IPS DF 4.7 (cell line): ENCODE measurements at regions not wholly inside any gene's neighbourhood (a gene's known extent, or its start where the extent isn't known, plus 50 kb on each side); places are given as distances from the start of the nearest gene placed in this dataset.
"Not testable (repeated sequence)": the region's sequence is repeated elsewhere in the genome, so short reads cannot be mapped to it uniquely, and the experiment has no call there.

Experiments
- DNase-seq: peaks from one replicate; pipeline ENCODE4 v3.0.0-alpha.2; 2013; ENCODE audit warnings: low spot score; ENCODE audit errors: extremely low read depth

DNA sequence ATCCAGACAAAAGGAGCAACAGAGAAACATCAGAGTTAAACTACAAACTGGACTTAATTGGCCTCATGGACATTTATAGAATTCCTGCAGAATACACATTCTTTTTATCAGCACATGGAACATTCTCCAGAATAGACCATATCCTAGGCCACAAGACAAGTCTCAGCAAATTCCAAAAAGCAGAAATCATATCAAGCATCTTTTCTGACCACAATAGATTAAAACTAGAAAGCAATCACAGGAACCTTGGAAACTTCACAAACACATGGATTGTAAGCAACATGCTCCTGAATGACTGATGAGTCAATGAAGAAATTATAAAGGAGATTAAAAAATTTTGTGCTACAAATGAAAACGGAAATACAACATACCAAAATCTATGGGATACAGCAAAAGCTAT is 526.7 kb downstream of the PCDH7 start:
- DNase-seq = no peak

DNA sequence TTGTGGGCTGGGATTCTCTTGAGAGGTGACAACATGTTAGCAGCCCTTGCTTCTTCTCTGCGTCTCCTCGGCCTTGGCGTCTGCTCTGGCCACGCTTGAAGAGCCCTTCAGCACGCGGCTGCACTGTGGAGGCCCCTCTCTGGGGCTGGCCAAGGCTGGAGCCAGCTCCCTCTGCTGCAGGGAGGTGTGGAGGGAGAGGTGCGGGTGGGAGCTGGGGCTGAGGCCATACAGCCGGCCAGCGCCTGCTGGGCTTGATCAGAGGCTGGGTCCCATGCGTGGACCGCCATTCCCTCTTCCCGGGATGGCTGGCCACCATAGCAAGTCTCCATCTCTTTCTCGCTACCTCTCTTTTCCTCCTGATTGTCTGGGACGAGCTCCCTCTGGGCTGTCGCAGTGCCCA is 539.0 kb downstream of the PCDH7 start:
- no peak for DNase-seq

DNA sequence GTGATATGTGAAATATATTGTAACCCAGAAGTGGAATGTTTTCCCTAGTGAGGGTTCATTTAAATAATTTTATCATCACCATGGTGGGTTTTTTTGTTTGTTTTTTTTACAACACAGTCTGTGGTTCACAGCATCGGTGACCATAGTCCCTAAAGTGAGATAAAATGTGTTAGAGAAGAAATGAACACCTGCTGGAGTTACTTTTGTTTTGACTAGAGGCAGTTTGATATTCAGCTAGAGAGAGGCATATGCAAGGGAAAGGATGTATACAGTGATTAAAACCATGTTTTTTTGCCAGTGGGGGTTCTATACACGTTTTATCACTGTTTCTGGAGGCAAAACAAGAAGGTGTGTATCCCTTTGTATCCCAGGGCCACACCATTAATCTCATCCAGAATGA is 541.5 kb downstream of the PCDH7 start:
- DNase-seq = no peak

DNA sequence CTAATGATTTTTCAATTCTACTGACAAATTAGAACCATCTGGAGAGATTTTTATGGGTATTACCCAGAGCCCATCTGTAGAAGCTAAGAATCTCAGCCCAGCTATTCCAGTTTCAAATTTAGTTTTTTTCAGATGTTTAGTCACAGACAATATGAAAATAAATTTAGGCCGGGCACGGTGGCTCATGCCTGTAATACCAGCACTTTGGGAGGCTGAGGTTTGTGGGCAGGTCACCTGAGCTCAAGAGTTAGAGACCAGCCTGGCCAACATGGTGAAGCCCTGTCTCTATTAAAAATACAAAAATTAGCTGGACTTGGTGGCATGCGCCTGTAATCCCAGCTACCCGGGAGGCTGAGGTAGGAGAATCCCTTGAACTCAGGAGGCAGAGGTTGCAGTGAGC is 545.9 kb downstream of the PCDH7 start:
- not testable (repeated sequence) for DNase-seq

DNA sequence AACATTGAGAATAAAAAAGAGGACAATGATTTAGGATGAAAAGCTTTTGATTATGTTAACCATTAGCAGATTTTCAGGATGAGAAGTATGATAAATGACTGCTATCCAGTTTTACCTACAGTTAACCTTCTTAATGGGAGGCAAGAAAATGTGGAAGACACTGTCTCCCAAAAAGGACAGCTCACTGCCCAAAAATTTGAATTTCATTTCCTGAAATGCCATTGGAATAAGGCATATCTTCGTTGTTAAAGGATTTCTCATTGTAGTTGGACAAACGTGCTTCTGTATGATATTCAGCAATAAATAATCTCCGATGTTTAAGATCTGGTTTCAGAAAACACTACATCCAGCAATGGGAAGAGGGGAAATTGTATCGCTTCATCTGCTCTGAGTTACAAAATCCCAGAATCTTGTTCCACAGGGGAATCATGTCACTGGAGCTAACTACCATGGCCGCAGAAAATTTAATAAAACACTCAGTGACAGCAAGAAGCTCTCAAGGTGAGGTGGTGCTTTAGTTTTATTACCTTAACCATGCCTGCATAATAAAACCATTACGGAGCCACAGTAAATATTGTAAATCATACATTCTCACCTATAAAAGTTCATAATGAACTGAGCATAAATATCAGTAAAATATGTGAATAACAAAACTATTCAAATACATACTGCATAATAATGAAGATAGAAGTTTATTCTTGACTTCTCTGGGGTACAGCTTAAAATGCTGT is 552.3 kb downstream of the PCDH7 start:
- no peak for DNase-seq

DNA sequence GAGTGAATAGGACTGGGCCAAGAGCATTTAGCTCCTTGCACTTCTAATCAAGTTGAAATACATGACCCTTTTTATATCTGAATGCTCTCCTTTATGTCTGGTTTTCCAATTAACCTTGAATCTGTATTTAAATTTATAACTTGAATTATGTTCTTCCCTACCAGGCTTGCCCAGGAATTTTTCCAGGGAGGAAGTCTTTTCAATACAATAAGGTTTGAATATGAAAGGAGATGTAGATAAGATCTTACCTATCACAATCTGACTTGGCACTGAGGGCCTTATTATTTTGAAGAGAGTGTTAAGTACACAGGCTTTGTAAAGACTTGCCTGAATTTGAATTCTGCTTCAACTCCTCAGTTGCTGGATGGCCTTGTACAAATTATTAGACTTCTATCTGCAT is 555.7 kb downstream of the PCDH7 start:
- no peak for DNase-seq

DNA sequence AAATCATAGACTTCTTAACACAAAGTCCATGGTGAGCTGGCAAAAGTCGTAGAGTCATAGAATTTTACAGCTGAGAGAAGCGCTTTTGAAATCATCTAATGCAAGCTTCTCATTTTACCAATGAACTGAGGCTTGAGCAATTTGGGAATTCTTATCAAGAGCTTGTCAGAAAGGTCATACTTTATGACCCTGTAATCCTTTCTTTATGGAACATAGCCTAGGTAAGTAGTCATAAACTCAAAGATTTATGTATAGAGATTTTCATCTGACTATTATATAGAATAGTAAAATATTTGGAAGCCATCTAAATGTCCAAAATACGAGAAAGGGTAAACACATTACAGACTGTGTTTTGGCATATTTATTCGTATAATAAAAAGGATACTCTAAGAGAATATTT is 563.5 kb downstream of the PCDH7 start:
- DNase-seq = no peak

DNA sequence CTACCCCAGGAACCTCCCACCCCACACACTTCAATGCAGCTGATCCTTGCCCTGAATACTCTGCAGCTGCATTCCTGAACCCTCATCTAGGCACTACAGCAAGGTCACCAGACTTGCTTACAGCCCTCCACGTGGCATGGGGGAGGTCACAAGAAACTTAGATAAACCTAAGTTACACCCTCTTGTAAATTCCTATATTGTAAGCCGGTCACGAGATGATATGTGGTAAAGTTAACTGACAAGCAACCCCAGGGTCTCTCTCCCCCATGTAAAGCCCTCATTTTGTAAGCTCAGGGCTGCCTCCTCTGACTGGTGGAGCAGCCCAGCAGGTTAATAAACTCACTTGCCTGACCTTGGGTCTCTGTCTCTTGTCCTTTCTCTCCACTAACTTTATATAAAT is 570.7 kb downstream of the PCDH7 start:
- no peak for DNase-seq

DNA sequence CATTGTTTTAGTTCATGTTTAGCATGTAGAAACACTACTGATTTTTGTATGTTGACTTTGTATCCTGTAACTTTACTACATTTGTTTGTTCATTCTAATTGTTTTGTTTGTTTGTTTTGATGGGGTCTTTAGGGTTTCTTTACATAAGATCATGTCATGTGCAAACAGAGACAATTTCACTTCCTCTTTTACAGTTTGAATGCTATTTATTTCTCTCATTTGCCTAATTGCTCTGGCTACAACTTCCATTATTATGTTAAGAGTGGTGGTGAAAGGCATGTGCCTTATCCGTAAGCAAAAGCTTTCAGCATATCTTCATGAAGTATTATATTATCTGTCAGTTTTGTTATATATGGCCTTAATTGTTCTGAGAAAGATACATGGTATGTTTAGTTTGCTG is 571.1 kb downstream of the PCDH7 start:
- no peak for DNase-seq

DNA sequence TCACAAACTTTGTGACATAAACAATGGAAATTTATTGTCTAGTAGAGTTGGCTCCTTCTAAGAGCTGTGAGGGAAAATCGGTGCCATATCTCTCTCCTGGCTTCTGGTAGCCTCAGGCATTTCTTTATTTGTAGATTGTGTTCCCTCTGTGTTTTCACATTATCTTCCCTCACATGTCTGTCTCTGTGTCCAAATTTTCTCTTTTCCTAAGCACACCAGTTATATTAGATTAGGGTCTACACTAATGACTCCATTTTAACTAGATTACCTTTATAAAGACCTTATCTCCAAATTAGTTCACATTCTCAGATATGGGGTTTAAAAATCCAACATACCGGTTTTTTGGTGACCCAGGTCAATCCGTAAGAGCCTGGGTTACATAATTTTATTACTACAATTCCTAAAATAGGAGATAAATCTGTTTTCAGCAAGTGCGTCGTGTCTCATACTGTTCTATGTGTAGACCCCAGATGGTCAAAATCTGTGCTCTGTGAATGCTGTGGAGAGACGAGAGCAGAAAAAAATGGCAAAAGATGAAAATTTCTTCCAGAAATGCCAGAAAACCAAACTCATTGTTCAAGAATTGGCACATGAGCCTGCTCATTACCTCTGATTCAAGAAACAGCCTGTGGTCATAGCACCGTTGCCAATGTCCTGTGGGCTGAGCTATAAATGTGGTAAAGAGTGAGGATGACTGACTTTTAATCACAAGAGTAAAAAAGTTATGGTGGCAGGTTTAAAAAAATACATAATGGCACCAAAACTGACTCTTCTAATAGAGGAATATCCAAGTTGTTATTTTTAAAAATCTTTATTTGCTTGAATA is 574.7 kb downstream of the PCDH7 start:
- DNase-seq = no peak

DNA sequence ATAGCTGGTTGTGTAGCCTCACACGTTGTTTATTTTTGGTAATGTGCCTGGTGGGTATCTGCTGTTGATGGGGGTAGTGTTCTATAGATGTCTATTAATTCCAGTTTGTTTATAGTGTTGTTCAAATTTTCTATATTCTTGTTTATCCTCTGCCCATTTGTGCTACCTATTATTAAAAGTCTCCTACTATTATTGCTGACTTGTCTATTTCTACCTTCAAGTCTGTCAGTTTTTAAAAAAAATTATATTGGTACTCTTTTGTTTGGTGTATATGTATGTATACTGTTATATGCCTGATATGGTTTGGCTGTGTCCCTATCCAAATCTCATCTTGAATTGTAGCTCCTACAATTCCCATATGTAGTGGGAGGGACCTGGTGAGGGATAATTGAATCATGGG is 578.6 kb downstream of the PCDH7 start:
- no peak for DNase-seq

DNA sequence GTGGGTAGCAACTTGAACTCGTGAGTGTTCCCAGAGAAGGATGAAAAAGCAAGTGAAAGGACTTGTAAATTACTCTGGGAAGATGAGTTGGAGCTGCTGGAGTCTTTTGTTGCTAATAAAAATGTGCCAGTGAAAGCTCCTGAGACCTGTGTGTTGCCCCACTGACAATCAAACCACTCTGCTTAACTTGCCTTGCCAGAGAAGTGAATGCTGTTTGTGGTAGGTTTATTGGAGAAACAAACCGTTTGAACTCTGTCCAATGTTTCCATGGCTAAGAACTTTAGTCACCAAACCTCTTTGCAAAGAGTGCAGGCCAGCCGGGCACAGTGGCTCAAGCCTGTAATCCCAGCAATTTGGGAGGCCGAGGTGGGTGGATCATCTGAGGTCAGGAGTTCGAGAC is 586.9 kb downstream of the PCDH7 start:
- DNase-seq = no peak

DNA sequence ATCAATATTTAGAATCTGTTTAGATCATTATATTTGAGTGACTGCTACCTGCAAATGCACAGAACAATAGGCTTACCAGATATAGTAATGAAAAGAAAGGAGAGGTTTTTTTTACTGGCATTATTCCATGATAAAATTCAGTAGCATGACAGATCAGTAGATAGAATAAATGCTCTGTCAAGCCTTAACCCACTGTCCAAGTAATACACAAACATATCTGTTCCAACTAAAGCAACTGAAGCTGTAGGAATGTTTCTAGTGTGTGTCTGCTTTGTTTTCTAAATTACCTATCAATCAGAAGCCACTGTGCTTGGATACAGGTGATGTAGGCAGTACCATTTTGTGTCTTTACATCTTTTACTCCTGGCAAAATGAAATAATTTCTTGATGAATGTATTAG is 604.6 kb downstream of the PCDH7 start:
- DNase-seq = no peak

DNA sequence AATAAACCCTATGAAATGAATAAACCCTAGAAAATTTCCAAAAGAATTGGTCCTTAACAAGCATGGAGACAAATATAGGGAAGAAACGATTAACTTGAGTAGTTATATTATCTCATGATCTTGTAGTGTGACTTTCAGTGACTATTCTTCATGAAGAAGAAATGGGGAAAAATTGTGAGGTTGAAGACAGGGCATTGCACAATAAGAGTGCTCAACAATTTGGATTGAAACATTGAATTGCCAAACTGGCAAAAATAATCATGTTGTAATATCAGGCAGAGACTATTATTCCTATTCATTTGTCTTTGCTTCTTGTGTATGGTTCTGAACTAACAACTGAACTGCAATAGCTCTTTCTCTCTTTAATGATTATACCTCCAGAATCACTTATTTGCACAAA is 605.1 kb downstream of the PCDH7 start:
- no peak for DNase-seq

DNA sequence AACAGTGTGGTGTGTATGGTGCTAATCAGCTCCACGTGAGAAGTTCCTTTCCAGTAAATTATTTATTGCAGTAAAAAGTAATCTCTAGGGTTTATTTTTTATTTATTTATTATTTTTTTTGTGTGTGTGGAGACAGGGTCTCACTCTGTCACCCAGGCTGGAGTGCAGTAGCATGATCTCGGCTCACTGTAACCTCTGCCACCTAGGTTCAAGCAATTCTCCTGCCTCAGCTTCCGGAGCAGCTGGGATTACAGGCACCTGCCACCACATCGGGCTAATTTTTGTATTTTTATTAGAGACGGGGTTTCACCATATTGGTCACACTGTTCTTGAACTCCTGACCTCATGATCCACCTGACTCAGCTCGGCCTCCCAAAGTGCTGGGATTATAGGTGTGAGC is 606.9 kb downstream of the PCDH7 start:
- DNase-seq = no peak

DNA sequence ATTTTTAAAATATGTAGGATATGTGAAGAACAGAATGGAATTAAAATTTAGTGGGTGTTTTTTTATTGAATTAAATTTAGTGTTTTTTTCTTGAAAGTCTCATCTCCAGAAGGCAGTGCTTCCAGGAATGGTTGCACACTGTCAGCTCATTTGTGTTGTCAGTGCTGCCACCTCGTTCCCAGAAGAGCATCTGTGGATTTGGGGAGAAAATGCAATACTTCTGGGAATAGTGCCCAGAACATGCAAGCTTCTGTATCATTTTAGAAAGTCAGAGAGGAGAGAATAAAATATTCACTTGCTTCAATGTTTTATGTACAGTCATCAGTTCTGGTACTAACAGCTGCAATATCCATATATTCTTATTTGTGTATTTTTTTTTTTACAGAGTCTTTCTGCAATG is 608.8 kb downstream of the PCDH7 start:
- no peak for DNase-seq

DNA sequence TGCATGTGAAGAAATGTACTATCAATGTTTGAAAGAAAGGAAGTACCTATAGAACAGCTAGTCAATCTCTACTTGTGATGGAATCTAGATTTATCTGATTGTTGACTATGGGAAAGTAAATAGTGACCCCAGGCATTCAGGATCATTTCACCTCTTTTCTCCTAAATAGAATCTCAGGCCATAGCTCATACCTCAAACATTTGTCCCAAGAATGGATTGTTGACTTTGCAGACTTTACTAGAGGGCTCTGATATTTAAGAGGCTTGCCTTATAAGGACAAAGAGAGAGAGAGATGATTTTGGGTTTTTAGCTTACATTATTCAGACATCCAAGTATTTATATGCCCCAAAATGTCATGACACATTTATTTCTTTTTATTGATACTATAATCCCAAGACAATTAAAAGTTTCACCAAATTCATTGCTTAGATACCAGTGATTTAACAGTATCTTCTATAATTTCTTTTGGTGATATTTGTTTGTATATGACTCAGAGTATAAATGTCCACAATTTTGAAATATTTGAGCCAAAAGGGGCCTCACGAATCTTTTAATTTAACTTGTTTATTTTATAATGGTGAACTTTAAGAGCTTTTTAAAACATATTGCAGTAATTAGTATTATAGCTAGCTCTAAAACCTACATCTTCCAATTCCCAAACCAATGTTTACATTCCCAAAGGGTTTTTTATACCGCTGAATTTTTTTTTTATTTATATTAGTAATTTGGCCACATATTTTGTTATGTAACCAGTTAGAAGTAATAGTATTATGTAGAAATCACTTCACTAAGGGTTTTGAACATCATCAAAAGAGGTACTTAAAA is 614.1 kb downstream of the PCDH7 start:
- no peak for DNase-seq

DNA sequence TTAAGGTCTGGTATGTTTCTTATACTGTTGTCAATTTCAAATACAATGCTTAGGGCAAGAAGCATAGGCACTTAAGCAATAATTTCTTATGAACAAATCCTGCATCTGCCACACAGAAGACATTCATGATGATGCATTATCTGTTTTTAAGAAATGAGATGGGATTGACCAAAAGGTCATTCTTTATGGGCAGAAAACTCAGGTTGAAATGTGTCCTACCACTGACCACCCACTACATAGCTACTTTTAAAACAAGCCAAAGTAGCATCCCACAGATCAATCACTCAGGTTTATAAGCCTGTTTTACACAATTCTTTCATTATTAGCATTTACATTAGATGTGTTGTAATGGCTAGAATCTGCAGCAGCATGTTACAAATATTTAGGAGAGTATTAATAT is 617.8 kb downstream of the PCDH7 start:
- DNase-seq = no peak

DNA sequence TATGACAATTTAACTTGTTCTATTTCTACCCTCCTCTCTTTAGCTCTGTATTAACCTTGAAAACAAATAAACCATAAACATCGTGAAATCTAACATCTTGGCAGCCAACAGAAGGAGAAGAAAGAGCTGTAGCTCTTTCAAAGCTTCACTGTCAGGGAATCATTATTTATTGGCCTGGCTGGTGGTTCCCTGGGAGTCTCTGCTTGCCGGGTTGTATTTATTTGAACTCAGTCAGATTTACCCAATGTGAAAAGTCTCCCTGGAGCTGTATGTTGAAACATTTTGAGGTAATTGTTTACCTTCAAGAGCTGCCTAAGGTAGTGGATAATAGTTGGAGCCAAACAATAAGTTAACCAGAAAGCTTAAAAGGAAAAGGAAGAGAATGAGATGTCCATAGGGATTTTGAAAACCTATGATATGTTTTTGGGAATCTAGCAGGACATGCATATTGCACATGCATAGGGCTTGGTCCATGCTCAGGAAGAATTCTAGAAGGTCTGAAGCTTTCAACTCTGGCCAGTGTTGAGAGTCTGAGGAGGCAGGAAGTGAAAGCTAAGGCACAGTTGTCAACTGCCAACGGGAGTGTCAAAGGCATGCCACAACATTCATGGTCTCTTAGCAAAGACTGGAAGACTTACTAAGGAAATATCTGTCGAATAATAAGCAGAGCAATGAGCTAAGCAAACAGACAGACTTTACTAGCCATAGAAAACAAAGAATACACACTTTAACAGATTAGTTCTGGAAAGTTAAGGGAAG is 621.6 kb downstream of the PCDH7 start:
- no peak for DNase-seq

DNA sequence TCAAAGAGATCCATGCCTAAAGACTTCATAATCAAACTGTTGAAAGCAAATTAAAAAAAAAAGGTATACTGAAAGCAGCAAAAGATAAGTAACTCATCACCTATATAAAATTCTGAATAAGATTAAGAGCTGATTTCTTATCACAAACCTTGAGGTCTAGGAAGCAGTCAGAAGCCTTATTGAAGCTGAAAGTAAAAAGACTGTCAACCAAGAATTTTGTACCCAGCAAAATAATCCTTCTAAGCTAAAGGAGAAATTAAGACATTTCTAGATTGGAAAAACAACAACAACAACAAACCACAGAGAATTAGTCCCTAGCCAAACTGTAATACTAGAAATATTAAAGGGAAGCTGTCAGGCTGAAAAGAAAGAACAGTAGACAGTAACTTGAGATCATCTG is 622.9 kb downstream of the PCDH7 start:
- DNase-seq = no peak

DNA sequence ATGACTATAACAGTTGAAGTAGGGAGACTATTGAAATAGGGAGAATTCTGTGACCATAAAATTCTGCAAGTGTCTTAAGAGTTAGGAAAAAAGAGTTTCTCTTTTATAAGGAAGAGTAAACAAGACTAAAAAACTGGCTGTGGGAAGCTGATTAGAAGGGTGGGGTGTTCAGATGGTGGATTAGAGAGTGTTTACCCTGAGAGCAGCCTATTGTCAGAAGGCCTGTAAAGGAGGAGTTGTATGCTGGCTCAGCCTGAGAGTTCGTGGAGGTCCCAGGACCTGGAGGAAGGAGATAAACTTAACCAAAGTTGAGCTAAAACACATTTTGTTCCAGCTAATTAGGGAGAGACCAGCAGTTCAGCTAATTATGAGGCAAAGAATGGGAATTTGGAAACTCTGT is 629.7 kb downstream of the PCDH7 start:
- no peak for DNase-seq
